SK-N-SH (cell line): ENCODE measurements at regions not wholly inside any gene's neighbourhood (a gene's known extent, or its start where the extent isn't known, plus 50 kb on each side); places are given as distances from the start of the nearest gene placed in this dataset.

Experiments
- CTCF ChIP-seq: fragments of 200-600 bp; sonication (generic); IDR thresholded peaks from 2 replicates; pipeline ENCODE4 v1.6.1; 2017; ENCODE audit warnings: antibody characterized with exemption, mild to moderate bottlenecking, moderate library complexity
- POLR2AphosphoS5 ChIP-seq: IDR thresholded peaks from 2 replicates; pipeline ENCODE4 v1.6.1; 2012; ENCODE audit warnings: low read depth, low read length
- RAD21 ChIP-seq: IDR thresholded peaks from 2 replicates; pipeline ENCODE4 v1.6.1; 2012; ENCODE audit warnings: mild to moderate bottlenecking, low read length
- RFX5 ChIP-seq: IDR thresholded peaks from 2 replicates; pipeline ENCODE4 v1.6.1; 2012; ENCODE audit warnings: mild to moderate bottlenecking, improper control_type of control experiment, low read length
- TF ChIP-seq, protein P1 (sequence below): IDR thresholded peaks from 2 replicates; pipeline ENCODE4 v1.6.1; 2012; ENCODE audit warnings: mild to moderate bottlenecking, low read depth, low read length, moderate library complexity

GRCh38 chr13:50527612-50528509, 315.6 kb downstream of the DLEU7 start:
- TF ChIP-seq RFX5 (no peak), CTCF (no peak), RAD21 (no peak), POLR2AphosphoS5 (no peak)
- TF ChIP-seq, protein P1, sequence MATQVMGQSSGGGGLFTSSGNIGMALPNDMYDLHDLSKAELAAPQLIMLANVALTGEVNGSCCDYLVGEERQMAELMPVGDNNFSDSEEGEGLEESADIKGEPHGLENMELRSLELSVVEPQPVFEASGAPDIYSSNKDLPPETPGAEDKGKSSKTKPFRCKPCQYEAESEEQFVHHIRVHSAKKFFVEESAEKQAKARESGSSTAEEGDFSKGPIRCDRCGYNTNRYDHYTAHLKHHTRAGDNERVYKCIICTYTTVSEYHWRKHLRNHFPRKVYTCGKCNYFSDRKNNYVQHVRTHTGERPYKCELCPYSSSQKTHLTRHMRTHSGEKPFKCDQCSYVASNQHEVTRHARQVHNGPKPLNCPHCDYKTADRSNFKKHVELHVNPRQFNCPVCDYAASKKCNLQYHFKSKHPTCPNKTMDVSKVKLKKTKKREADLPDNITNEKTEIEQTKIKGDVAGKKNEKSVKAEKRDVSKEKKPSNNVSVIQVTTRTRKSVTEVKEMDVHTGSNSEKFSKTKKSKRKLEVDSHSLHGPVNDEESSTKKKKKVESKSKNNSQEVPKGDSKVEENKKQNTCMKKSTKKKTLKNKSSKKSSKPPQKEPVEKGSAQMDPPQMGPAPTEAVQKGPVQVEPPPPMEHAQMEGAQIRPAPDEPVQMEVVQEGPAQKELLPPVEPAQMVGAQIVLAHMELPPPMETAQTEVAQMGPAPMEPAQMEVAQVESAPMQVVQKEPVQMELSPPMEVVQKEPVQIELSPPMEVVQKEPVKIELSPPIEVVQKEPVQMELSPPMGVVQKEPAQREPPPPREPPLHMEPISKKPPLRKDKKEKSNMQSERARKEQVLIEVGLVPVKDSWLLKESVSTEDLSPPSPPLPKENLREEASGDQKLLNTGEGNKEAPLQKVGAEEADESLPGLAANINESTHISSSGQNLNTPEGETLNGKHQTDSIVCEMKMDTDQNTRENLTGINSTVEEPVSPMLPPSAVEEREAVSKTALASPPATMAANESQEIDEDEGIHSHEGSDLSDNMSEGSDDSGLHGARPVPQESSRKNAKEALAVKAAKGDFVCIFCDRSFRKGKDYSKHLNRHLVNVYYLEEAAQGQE: no peak
